HG03095 (cell line): ENCODE measurements at regions not wholly inside any gene's neighbourhood (a gene's known extent, or its start where the extent isn't known, plus 50 kb on each side); places are given as distances from the start of the nearest gene placed in this dataset.
"Not testable (repeated sequence)": the region's sequence is repeated elsewhere in the genome, so short reads cannot be mapped to it uniquely, and the experiment has no call there.

Experiments used
- ATAC-seq: cut with Tn5 transposase; IDR thresholded peaks from one replicate; pipeline ENCODE4 v1.9.1; 2021; ENCODE audit warnings: moderate library complexity; ENCODE audit not compliant: unreplicated experiment

- not testable (repeated sequence) for ATAC-seq
These were observed 51.5 kb downstream of the PPIAL4A start for GRCh38 chr1:120941066-120941465.

GRCh38 chr1:120941836-120942217 is 52.3 kb downstream of the PPIAL4A start:
- not testable (repeated sequence) for ATAC-seq

- ATAC-seq: peak; percentile 82
These were observed 52.8 kb downstream of the PPIAL4A start for GRCh38 chr1:120942218-120942944.

- ATAC-seq: not testable (repeated sequence)
These were observed 53.4 kb downstream of the PPIAL4A start for GRCh38 chr1:120942945-120943319.

GRCh38 chr1:120944691-120945090 is 55.1 kb downstream of the PPIAL4A start:
- not testable (repeated sequence) for ATAC-seq

- not testable (repeated sequence) for ATAC-seq
These were observed 55.6 kb downstream of the PPIAL4A start for GRCh38 chr1:120945122-120945521.

GRCh38 chr1:120947114-120947513 is 57.5 kb downstream of the PPIAL4A start:
- ATAC-seq: not testable (repeated sequence)

- not testable (repeated sequence) for ATAC-seq
These were observed 60.2 kb downstream of the PPIAL4A start for GRCh38 chr1:120949724-120950123.

- not testable (repeated sequence) for ATAC-seq
These were observed 61.1 kb downstream of the PPIAL4A start for GRCh38 chr1:120950633-120951032.

- ATAC-seq: not testable (repeated sequence)
These were observed 61.5 kb downstream of the PPIAL4A start for GRCh38 chr1:120951100-120951499.

- ATAC-seq: not testable (repeated sequence)
These were observed 62.8 kb downstream of the PPIAL4A start for GRCh38 chr1:120952207-120952870.

GRCh38 chr1:120952871-120953265 is 63.3 kb downstream of the PPIAL4A start:
- ATAC-seq: not testable (repeated sequence)

- ATAC-seq: no peak
These were observed 65.2 kb downstream of the PPIAL4A start for GRCh38 chr1:120954736-120955135.

- ATAC-seq: not testable (repeated sequence)
These were observed 66.4 kb downstream of the PPIAL4A start for GRCh38 chr1:120955961-120956360.

- ATAC-seq: not testable (repeated sequence)
These were observed 76.4 kb downstream of the PPIAL4A start for GRCh38 chr1:120966018-120966417.

GRCh38 chr1:120972863-120973262 is 83.3 kb downstream of the PPIAL4A start:
- ATAC-seq: not testable (repeated sequence)

- not testable (repeated sequence) for ATAC-seq
These were observed 84.3 kb downstream of the PPIAL4A start for GRCh38 chr1:120973836-120974235.

- ATAC-seq: not testable (repeated sequence)
These were observed 87.7 kb downstream of the PPIAL4A start for GRCh38 chr1:120977279-120977678.

GRCh38 chr1:120981489-120982094 is 92.0 kb downstream of the PPIAL4A start:
- ATAC-seq: not testable (repeated sequence)

GRCh38 chr1:120994614-120995013 is 105.0 kb downstream of the PPIAL4A start:
- not testable (repeated sequence) for ATAC-seq

- ATAC-seq: not testable (repeated sequence)
These were observed 105.5 kb downstream of the PPIAL4A start for GRCh38 chr1:120995025-120995424.
